ENCODE measurements at regions not wholly inside any gene's neighbourhood (a gene's known extent, or its start where the extent isn't known, plus 50 kb on each side); places are given as distances from the start of the nearest gene placed in this dataset.

GRCh38 chr11:71173709-71174108 lies 78.7 kb downstream of the SHANK2 start:
- H3K9ac ChIP-seq (ENCODE audit: low read depth, low read length), result no peak overlapping the region

GRCh38 chr11:71172680-71173079 lies 79.7 kb downstream of the SHANK2 start:
- no peaks in the 10 kb centered on the region for H3K9me3 ChIP-seq (ENCODE audit: insufficient read depth, low read length, severe bottlenecking)
- no peaks in the 10 kb centered on the region for H4K20me1 ChIP-seq (ENCODE audit: insufficient read depth, low read length)
- H2AFZ ChIP-seq (ENCODE audit: low read depth, low read length), result no peak overlapping the region
- H3K4me2 ChIP-seq (ENCODE audit: insufficient read depth, low read length), result no peak overlapping the region
- H3K4me1 ChIP-seq (ENCODE audit: insufficient read depth, low read length), result no peaks in the 10 kb centered on the region
- no peaks in the 10 kb centered on the region for H3K79me2 ChIP-seq (ENCODE audit: insufficient read depth, low read length)
- no peak for ATAC-seq (ENCODE audit: insufficient read depth, low read depth)
- no peak overlapping the region for H3K4me3 ChIP-seq (ENCODE audit: low read depth in 1 of 2, low read length in 2 of 2)
- H3K9ac ChIP-seq (ENCODE audit: low read depth, low read length), result no peak overlapping the region
- no peak for DNase-seq
- no peaks in the 10 kb centered on the region for H3K27me3 ChIP-seq (ENCODE audit: insufficient read depth, low read length, poor library complexity)
- no peaks in the 10 kb centered on the region for H3K36me3 ChIP-seq (ENCODE audit: insufficient read depth, low read length)
- H3K27ac ChIP-seq (ENCODE audit: low read length), result no peak overlapping the region
- TF ChIP-seq EZH2 (IDR thresholded peaks at IDR 0.05; ENCODE audit: borderline replicate concordance, low read depth, low read length, severe bottlenecking) (no peak), CTCF (IDR thresholded peaks at IDR 0.05; ENCODE audit: borderline replicate concordance, extremely low read depth, low read length, poor library complexity, severe bottlenecking) (no peak)

More at GRCh38 chr11:71173709-71174108, 78.7 kb downstream of the SHANK2 start:
- TF ChIP-seq CTCF (IDR thresholded peaks at IDR 0.05; ENCODE audit: borderline replicate concordance, extremely low read depth, low read length, poor library complexity, severe bottlenecking) (no peak), EZH2 (IDR thresholded peaks at IDR 0.05; ENCODE audit: borderline replicate concordance, low read depth, low read length, severe bottlenecking) (no peak)
- no peaks in the 10 kb centered on the region for H3K36me3 ChIP-seq (ENCODE audit: insufficient read depth, low read length)
- H3K79me2 ChIP-seq (ENCODE audit: insufficient read depth, low read length), result no peaks in the 10 kb centered on the region
- no peak overlapping the region for H2AFZ ChIP-seq (ENCODE audit: low read depth, low read length)
- no peaks in the 10 kb centered on the region for H3K9me3 ChIP-seq (ENCODE audit: insufficient read depth, low read length, severe bottlenecking)
- H3K4me1 ChIP-seq (ENCODE audit: insufficient read depth, low read length), result no peaks in the 10 kb centered on the region
- no peak for DNase-seq
- H3K27me3 ChIP-seq (ENCODE audit: insufficient read depth, low read length, poor library complexity), result no peaks in the 10 kb centered on the region
- no peak overlapping the region for H3K27ac ChIP-seq (ENCODE audit: low read length)
- H3K4me2 ChIP-seq (ENCODE audit: insufficient read depth, low read length), result no peak overlapping the region
- no peak overlapping the region for H3K4me3 ChIP-seq (ENCODE audit: low read depth in 1 of 2, low read length in 2 of 2)
- H4K20me1 ChIP-seq (ENCODE audit: insufficient read depth, low read length), result no peaks in the 10 kb centered on the region
- ATAC-seq (ENCODE audit: insufficient read depth, low read depth), result no peak

- TF ChIP-seq CTCF (IDR thresholded peaks at IDR 0.05; ENCODE audit: borderline replicate concordance, extremely low read depth, low read length, poor library complexity, severe bottlenecking), result no peak
- no peak for TF ChIP-seq EZH2 (IDR thresholded peaks at IDR 0.05; ENCODE audit: borderline replicate concordance, low read depth, low read length, severe bottlenecking)
- no peak overlapping the region for H3K4me3 ChIP-seq (ENCODE audit: low read depth in 1 of 2, low read length in 2 of 2)
- H4K20me1 ChIP-seq (ENCODE audit: insufficient read depth, low read length), result no peaks in the 10 kb centered on the region
- H3K4me1 ChIP-seq (ENCODE audit: insufficient read depth, low read length), result no peaks in the 10 kb centered on the region
- DNase-seq (no peak), ATAC-seq (ENCODE audit: insufficient read depth, low read depth) (no peak)
- no peak overlapping the region for H2AFZ ChIP-seq (ENCODE audit: low read depth, low read length)
- no peaks in the 10 kb centered on the region for H3K27me3 ChIP-seq (ENCODE audit: insufficient read depth, low read length, poor library complexity)
- no peaks in the 10 kb centered on the region for H3K36me3 ChIP-seq (ENCODE audit: insufficient read depth, low read length)
- no peak overlapping the region for H3K9ac ChIP-seq (ENCODE audit: low read depth, low read length)
- H3K4me2 ChIP-seq (ENCODE audit: insufficient read depth, low read length), result no peak overlapping the region
- H3K79me2 ChIP-seq (ENCODE audit: insufficient read depth, low read length), result no peaks in the 10 kb centered on the region
- H3K27ac ChIP-seq (ENCODE audit: low read length), result no peak overlapping the region
- H3K9me3 ChIP-seq (ENCODE audit: insufficient read depth, low read length, severe bottlenecking), result no peaks in the 10 kb centered on the region
Observed at GRCh38 chr11:71171576-71171975, 80.8 kb downstream of the SHANK2 start.

Data from DND-41 (cell line).